Ishikawa (cell line): ENCODE measurements at regions not wholly inside any gene's neighbourhood (a gene's known extent, or its start where the extent isn't known, plus 50 kb on each side); places are given as distances from the start of the nearest gene placed in this dataset.

Experiments
- CEBPB ChIP-seq: IDR thresholded peaks from 2 replicates; pipeline ENCODE4 v1.6.1; 2012
- CREB1 ChIP-seq: IDR thresholded peaks from 2 replicates; pipeline ENCODE4 v1.6.1; 2012; ENCODE audit warnings: low read depth
- EGR1 ChIP-seq: IDR thresholded peaks from 2 replicates; pipeline ENCODE4 v1.6.1; 2012
- EP300 ChIP-seq: IDR thresholded peaks from 2 replicates; pipeline ENCODE4 v1.6.1; 2012; ENCODE audit warnings: borderline replicate concordance
- FOXM1 ChIP-seq: IDR thresholded peaks from 2 replicates; pipeline ENCODE4 v1.6.1; 2012; ENCODE audit warnings: low read depth, borderline replicate concordance
- MAX ChIP-seq: IDR thresholded peaks from 2 replicates; pipeline ENCODE4 v1.6.1; 2012
- NFIC ChIP-seq: IDR thresholded peaks from 2 replicates; pipeline ENCODE4 v1.6.1; 2012
- RAD21 ChIP-seq: IDR thresholded peaks from 2 replicates; pipeline ENCODE4 v1.6.1; 2012; ENCODE audit warnings: low read depth
- TAF1 ChIP-seq: IDR thresholded peaks from 2 replicates; pipeline ENCODE4 v1.6.1; 2012; ENCODE audit warnings: low read depth, mild to moderate bottlenecking
- TCF12 ChIP-seq: IDR thresholded peaks from 2 replicates; pipeline ENCODE4 v1.6.1; 2012; ENCODE audit warnings: low read depth
- TEAD4 ChIP-seq: IDR thresholded peaks from 2 replicates; pipeline ENCODE4 v1.6.1; 2012
- USF1 ChIP-seq: IDR thresholded peaks from 2 replicates; pipeline ENCODE4 v1.6.1; 2012
- YY1 ChIP-seq: IDR thresholded peaks from 2 replicates; pipeline ENCODE4 v1.6.1; 2012; ENCODE audit warnings: low read depth
- ZBTB7A ChIP-seq: IDR thresholded peaks from 2 replicates; pipeline ENCODE4 v1.6.1; 2012; ENCODE audit warnings: low read depth
- TF ChIP-seq, protein P1 (sequence below): IDR thresholded peaks from 2 replicates; pipeline ENCODE4 v1.6.1; 2012; ENCODE audit warnings: low read depth, mild to moderate bottlenecking

- no peak for TF ChIP-seq USF1
- TF ChIP-seq CREB1, result no peak
- no peak for TF ChIP-seq EGR1
- no peak for TF ChIP-seq TCF12
- TF ChIP-seq RAD21, result no peak
- TF ChIP-seq FOXM1, result no peak
- TF ChIP-seq, protein P1, sequence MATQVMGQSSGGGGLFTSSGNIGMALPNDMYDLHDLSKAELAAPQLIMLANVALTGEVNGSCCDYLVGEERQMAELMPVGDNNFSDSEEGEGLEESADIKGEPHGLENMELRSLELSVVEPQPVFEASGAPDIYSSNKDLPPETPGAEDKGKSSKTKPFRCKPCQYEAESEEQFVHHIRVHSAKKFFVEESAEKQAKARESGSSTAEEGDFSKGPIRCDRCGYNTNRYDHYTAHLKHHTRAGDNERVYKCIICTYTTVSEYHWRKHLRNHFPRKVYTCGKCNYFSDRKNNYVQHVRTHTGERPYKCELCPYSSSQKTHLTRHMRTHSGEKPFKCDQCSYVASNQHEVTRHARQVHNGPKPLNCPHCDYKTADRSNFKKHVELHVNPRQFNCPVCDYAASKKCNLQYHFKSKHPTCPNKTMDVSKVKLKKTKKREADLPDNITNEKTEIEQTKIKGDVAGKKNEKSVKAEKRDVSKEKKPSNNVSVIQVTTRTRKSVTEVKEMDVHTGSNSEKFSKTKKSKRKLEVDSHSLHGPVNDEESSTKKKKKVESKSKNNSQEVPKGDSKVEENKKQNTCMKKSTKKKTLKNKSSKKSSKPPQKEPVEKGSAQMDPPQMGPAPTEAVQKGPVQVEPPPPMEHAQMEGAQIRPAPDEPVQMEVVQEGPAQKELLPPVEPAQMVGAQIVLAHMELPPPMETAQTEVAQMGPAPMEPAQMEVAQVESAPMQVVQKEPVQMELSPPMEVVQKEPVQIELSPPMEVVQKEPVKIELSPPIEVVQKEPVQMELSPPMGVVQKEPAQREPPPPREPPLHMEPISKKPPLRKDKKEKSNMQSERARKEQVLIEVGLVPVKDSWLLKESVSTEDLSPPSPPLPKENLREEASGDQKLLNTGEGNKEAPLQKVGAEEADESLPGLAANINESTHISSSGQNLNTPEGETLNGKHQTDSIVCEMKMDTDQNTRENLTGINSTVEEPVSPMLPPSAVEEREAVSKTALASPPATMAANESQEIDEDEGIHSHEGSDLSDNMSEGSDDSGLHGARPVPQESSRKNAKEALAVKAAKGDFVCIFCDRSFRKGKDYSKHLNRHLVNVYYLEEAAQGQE, result no peak
- no peak for TF ChIP-seq TEAD4
- no peak for TF ChIP-seq CEBPB
- no peak for TF ChIP-seq MAX
- TF ChIP-seq NFIC, result no peak
- TF ChIP-seq TAF1, result no peak
- no peak for TF ChIP-seq EP300
- TF ChIP-seq YY1, result no peak
- TF ChIP-seq ZBTB7A, result no peak
These were observed 109.3 kb downstream of the GPX5 start for GRCh38 chr6:28634761-28635546.

DNA sequence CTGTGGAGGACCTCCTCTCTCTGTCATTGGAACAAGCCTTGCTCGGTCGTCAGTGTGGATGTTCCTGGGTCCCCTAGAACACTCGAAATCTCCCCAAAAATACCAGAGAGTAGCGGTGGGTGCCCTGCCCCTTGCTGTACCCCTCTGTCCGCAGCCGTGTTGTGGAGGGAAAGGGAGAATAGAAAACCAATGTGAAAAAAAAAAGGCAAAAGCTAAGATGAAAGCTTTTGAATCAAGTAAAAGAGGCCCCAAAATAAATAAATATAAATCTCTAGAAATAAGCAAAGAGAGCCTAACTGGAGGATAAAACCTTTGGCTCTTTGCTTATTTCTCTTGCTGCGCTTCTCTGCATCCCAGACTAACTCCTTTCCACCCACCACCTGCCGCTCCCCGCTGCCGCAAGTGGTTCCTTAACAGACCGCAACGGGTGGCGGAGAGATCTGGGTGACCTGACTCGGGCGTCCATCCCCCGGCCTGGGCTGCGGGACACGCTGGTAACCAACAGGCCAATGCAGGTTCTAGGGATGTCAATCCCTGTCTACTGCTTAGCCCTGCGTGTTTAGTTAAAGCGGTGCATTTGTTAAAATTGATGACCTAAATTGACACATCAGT is 110.0 kb downstream of the GPX5 start:
- TF ChIP-seq TAF1 (no peak), EP300 (no peak), RAD21 (no peak), NFIC (no peak), FOXM1 (no peak), CEBPB (no peak), CREB1 (no peak), TEAD4 (no peak), EGR1 (no peak), ZBTB7A (no peak), YY1 (no peak)
- TF ChIP-seq, protein P1, result no peak

DNA sequence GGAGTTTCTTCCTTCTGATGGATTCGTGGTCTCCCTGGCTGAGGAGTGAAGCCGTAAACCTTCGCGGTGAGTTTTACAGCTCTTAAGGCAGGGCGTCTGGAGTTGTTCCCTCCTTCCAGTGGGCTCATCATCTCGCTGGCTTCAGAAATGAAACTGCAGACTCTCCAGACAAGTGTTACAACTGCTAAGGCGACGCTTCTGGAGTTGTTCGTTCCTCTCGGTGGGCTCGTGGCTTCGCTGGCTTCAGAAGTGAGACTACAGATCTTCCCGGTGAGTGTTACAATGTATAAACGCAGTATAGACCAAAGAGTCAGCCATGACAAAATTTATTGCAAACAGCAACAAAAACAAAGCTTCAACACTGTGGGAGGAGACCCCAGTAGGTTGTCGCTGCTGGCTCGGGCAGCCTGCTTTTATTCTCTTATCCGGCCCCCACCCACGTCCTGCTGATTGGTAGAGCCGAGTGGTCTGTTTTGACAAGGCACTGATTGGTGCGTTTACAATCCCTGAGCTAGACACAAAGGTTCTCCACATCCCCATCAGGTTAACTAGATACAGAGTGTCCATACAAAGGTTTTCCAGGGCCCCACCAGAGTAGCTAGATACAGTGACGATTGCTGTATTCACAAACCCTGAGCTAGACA is 113.2 kb downstream of the GPX5 start:
- TF ChIP-seq CEBPB, result no peak
- TF ChIP-seq NFIC, result no peak
- TF ChIP-seq EP300, result no peak
- TF ChIP-seq RAD21, result no peak
- TF ChIP-seq TCF12, result no peak
- no peak for TF ChIP-seq ZBTB7A
- no peak for TF ChIP-seq YY1
- TF ChIP-seq EGR1, result no peak
- TF ChIP-seq USF1, result no peak
- no peak for TF ChIP-seq MAX
- TF ChIP-seq FOXM1, result no peak

DNA sequence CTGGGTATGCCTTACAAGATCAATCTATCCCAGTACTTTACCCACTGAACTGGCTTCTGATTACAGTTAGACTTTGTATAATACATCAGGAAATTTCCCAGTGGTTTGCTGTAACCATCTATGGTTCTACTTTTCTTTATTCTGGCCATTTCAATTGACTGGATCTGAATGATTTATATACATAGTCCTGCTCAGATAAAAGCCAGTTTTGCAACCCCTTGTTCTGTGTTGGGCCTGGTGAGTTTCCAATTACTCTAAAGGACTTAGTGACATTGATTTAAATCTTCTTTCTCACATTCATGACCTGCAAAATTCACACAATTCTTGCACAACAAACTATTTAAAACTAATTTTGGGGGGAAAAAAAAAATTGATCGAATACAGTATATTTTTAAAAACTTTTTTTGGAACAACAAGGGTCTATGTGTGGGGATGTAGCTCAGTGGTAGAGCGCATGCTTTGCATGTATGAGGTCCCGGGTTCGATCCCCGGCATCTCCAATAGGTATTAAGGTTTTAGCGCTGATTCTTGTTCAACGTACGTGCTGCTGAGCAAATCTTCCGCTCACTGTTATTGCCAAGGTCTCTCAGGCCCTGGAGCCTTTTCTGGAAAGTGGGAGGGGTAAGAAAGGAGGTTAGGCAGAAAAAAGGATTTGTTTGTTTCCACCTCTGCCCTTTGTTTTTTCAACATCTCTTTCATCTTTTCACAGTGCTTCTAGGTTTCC is 117.5 kb downstream of the GPX5 start:
- TF ChIP-seq EP300, result no peak
- no peak for TF ChIP-seq CREB1
- TF ChIP-seq TEAD4, result peak; percentile 67
- no peak for TF ChIP-seq CEBPB
- no peak for TF ChIP-seq FOXM1
- no peak for TF ChIP-seq ZBTB7A
- TF ChIP-seq MAX, result no peak
- TF ChIP-seq, protein P1, result no peak
- TF ChIP-seq NFIC, result 0 out of 2 replicates have a peak, but pooled peaks have one; percentile 9
- no peak for TF ChIP-seq USF1
- TF ChIP-seq YY1, result 0 out of 2 replicates have a peak, but pooled peaks have one; percentile 40
- TF ChIP-seq RAD21, result no peak
- no peak for TF ChIP-seq EGR1
- TF ChIP-seq TCF12, result no peak
